Renal cortical epithelial cell (primary cell): ENCODE measurements at regions not wholly inside any gene's neighbourhood (a gene's known extent, or its start where the extent isn't known, plus 50 kb on each side); places are given as distances from the start of the nearest gene placed in this dataset.
"Not testable (repeated sequence)": the region's sequence is repeated elsewhere in the genome, so short reads cannot be mapped to it uniquely, and the experiment has no call there.

Source experiments
- DNase-seq: peaks from one replicate; pipeline ENCODE4 v3.0.0-alpha.2; 2011; ENCODE audit warnings: low read depth

DNA sequence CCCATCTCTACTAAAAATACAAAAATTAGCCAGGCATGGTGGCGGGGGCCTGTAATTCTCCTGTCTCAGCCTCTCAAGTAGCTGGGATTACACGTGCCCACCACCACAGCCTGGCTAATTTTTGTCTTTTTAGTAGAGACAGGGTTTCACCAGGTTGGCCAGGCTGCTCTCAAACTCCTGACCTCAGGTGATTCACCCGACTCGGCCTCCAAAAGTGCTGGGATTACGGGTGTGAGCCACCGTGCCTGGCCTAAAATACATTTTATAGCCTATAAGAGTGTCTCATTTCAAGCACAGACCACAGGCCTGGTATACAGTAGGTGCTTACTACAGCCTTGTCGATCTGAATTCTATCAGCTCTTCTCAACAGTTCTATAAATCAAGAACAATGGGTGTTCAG, 139.5 kb upstream of the USP29 start:
- not testable (repeated sequence) for DNase-seq

- DNase-seq: no peak
These were observed 138.9 kb upstream of the USP29 start for GRCh38 chr19:56980906-56981305.

GRCh38 chr19:56981440-56981839, 138.3 kb upstream of the USP29 start:
- DNase-seq: not testable (repeated sequence)

DNA sequence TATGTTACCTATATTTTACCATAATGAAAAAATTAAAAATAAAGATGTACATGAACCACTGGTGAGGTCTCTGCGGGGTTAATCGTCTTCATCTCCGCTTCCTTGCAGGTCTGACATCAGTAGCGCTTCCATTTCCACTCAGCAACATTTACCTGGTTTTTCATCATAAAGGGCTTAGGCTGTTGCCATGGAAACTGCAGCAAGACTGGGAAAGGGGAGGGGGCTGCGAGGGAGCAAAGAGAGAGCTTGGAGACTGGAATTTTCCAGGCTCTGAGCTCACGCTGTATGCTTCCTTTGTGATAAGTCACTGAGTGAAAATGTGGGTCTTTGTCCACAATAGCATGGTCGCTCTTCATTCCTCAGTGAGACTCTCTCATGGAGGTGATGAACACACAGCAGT, 136.6 kb upstream of the USP29 start:
- DNase-seq: no peak

DNA sequence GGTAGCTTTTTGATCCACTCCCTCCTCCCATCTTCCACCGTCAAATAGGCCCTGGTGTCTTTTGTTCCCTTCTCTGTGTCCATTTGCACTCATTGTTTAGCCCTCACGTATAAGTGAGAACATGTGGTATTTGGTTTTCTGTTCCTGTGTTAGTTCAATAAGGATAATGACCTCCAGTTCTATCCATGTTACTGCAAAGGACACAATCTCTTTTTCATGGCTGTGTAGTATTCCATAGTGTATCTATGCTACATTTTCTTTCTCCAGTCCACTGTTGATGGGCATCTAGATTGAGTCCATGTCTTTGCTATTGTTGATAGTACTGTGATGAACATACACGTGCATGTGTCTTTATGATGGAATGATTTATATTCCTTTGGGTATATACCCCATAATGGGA, 136.0 kb upstream of the USP29 start:
- DNase-seq: no peak

DNA sequence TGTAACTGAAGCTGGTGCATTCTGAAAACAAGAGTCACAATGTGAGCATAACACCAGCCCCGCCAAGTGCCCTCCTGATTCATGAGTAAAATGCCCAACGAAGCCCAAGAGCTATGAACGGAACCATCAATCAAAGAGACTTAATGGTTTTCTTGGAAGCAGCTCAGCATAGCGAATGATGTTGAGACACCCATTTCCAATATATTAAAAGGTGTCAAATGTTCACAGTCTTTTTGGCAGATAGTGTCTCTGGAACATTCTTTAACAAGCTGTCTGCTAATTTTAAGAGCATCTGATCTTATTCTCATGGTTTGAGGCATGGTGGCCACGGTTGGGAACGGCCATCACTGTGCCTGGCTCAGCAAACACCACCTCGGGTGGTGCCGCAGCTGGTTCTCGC, 133.4 kb upstream of the USP29 start:
- no peak for DNase-seq

- DNase-seq: no peak
These were observed 132.6 kb upstream of the USP29 start for GRCh38 chr19:56987184-56987583.

DNA sequence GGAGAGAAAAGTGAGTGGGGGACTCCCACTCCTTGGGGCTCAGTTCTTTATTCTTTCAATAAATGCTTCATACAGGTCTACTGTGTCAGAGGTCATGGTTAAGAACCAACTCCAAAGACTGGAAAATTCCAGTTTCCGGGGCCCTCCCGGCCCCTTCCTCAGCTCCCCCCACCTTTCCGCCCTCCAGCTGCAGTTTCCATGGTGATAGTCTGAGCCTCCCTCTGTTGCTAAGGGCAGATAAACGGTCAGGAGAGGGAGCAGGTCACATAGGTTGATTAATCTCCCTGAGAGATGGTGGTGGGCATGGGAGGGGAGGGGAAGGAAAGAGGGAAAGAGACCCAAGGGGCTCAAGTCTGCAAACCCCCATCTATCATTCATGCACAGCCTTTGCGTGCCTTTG, 131.5 kb upstream of the USP29 start:
- no peak for DNase-seq

GRCh38 chr19:56991912-56992311, 127.9 kb upstream of the USP29 start:
- no peak for DNase-seq

DNA sequence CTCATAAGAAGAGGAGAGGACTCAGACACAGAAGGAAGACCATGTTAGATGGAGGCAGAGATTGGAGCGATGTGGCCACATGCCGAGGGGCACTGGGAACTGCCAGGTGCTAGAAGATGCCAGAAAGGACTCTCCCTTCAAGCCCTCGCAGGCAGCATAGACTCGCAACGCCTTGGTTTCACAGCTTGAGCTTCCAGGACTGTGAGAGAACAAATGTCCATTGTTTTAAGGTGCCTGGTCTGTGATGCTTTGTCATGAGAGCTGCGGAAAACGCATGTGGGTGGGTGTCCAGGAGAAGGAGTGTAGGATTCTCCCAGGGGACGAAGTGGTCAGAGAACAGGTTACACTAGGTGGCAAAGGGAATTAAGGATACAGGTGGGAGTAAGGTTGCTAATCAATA, 125.9 kb upstream of the USP29 start:
- no peak for DNase-seq

GRCh38 chr19:56994251-56995017, 125.4 kb upstream of the USP29 start:
- no peak for DNase-seq

DNA sequence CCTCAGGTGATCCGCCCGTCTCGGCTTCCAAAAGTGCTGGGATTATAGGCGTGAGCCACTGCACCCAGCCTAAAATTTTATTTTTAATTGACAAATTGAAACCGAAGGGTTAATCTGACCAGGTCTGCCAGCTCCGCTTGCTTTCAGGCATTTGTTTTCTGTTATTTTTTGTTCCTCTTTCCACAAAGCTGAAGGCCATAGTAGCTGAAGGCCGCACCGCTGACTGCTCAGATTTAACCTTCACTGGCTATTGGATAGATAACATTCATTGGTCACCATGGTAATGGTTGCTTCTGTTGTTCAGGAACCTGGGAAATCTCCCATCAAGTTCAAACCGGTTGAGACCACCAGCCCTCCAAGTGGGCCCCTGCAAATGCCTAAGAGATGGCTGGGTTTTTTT, 124.5 kb upstream of the USP29 start:
- DNase-seq: no peak

DNA sequence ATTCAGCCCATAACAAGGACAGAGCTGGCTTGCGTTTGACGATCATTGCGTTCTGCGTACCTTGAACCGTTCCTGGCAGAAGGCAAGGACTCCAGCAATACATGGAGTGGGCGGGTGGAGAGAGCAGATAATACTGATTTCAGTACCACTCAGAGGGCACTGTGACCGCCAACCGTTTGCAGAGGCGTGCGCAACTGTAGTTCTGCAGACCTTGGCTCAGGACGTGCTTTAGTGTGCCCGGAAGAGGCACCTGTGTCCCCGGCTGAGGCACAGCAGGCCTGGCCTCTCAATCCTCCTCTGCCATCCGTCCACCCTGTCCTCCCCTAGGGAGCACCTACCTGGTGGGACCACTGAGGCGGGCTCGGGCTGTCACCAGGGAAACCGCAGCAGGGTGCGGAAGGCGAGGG, 117.6 kb upstream of the USP29 start:
- DNase-seq: no peak

- DNase-seq: no peak
These were observed 117.1 kb upstream of the USP29 start for GRCh38 chr19:57002710-57003109.

- DNase-seq: no peak
These were observed 115.4 kb upstream of the USP29 start for GRCh38 chr19:57004418-57004817.

DNA sequence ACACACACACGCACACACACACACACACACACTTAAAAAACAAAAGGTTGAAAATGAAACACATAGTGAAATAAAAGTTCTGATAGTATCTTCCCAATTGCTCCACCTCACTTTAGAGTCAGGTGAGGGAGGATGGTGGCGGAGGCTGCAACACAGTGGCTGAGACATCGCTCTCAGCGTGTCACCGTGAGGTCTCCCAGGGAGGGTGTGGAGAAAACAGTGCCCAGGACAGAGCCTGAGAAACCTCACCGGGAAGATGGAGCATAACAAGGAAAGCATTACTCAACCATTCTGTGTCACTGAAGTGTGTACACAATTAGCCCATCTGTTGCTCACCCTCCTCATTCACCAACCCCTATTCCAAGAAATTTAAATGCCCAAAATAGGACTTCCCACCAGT, 111.4 kb upstream of the USP29 start:
- DNase-seq: no peak

GRCh38 chr19:57010541-57010940, 109.2 kb upstream of the USP29 start:
- DNase-seq: no peak

DNA sequence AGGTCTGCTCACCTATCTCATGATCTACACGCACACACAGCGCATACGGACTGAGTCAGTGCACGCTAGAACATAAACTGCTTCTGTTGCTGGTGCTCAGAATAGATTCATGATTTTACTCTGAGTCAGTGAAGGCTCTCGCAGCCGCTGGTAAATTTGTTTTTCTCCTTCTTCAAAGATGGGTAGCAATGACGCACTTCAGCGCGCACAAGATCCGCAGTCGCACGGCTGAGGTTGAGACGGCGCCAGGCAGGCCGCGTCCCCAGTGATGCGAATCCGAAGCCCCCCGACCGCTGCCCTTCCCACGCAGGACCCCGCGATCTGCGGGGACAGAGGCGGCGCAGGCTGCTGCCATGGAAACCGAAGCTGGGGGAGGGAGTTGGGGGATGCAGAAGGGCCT, 103.7 kb upstream of the USP29 start:
- DNase-seq: no peak

GRCh38 chr19:57016491-57016890, 103.3 kb upstream of the USP29 start:
- no peak for DNase-seq

DNA sequence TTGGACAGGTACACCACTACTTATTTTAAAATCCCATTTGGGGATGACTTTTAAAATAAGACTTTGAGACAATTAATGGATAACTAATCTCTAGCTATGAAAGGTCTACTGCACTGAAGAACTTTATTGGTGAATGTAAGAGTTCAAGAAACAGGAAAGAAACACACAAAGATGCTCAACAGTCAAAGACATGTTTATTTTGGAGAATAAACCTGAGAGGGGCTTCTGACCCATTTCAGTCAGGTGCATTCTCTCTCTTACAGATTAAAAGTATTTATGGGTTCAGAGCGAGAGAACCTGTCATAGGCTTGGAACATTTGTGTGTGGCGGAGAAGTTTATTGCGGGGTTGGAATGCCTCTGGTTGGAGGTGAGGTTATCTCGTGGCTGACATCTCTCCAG, 94.3 kb upstream of the USP29 start:
- no peak for DNase-seq

GRCh38 chr19:57026476-57026875, 93.3 kb upstream of the USP29 start:
- no peak for DNase-seq

GRCh38 chr19:57027360-57027759, 92.4 kb upstream of the USP29 start:
- no peak for DNase-seq

DNA sequence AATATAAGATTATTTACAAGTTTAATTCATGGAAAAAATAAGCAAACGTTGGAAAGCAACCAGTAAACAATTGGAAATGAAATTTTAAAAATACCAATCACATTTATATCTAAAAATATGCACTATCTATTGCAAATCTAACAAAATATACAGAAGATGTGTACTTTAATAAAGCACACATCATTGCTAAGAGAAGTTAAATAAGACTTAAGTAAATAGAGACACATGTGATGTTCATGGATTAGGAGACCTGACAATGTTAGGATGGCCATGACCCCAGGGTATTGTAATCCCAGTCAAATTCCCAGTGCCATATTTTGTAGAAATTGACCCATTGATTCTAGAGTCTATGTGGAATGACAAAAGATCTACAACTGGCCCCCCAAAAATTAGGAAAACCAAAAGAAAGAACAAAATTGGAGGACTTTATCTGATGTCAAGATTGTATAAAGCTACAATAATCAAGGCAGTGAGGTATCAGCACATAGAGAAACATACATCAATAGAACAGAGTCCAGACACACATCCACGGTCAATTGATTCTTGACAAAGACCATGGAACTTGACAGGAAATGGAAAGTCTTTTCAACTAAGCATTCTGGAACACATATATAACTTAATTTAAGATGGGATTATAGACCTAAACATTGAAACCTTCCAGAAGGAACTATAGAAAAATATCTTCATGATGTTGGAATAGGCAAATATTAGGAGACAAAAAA, 90.8 kb upstream of the USP29 start:
- no peak for DNase-seq

- no peak for DNase-seq
These were observed 88.7 kb upstream of the USP29 start for GRCh38 chr19:57031106-57031505.
